IMR-90 (cell line): ENCODE measurements at regions not wholly inside any gene's neighbourhood (a gene's known extent, or its start where the extent isn't known, plus 50 kb on each side); places are given as distances from the start of the nearest gene placed in this dataset.

Experiments used
- ATAC-seq: fragments of 200-7000 bp; cut with Tn5 transposase; 2 replicates; pipeline ENCODE4 v1.9.1; 2020; ENCODE audit warnings: low read depth, mild to moderate bottlenecking, moderate library complexity
- BruUV-seq: library from RNA; stranded (reverse); fragments of 400-500 nt; replicated peaks from 2 replicates; lab custom pipeline; 2021; lab: Mats Ljungman, UMichigan
- CTCF ChIA-PET: fragments of 300-600 bp; formaldehyde crosslinking; extraction: SDS; loops from one replicate; lab custom pipeline; 2021; ENCODE audit warnings: antibody characterized with exemption; lab: Yijun Ruan, JAX
- POLR2A ChIA-PET: fragments of 300-600 bp; sonication (Branson Sonifier 250); formaldehyde crosslinking; loops from one replicate; lab custom pipeline; 2022; ENCODE audit warnings: antibody characterized with exemption; ENCODE audit not compliant: unreplicated experiment; lab: Charles Lee
- DNase-seq: peaks from one replicate; pipeline ENCODE4 v3.0.0; 2013
- H2AFZ ChIP-seq: replicated peaks from 2 replicates; pipeline ENCODE3; 2013; ENCODE audit warnings: low read length, mild to moderate bottlenecking; ENCODE audit not compliant: poor library complexity
- H2AK5ac ChIP-seq: 2 replicates; pipeline ENCODE4 v1.6.1; 2013; ENCODE audit warnings: low read depth, low read length, inconsistent platforms
- H2AK9ac ChIP-seq: replicated peaks from 2 replicates; pipeline ENCODE3; 2013; ENCODE audit warnings: mild to moderate bottlenecking, low read depth, low read length, moderate library complexity; ENCODE audit not compliant: poor library complexity
- H2BK120ac ChIP-seq: 2 replicates; pipeline ENCODE4 v1.6.1; 2013; ENCODE audit warnings: low read depth, low read length, inconsistent platforms
- H2BK15ac ChIP-seq: 3 replicates; pipeline ENCODE4 v1.6.1; 2013; ENCODE audit warnings: low read depth, low read length, inconsistent platforms
- H2BK20ac ChIP-seq: 2 replicates; pipeline ENCODE4 v1.6.1; 2013; ENCODE audit warnings: low read depth, mild to moderate bottlenecking, inconsistent platforms, low read length, moderate library complexity
- H2BK5ac ChIP-seq: 2 replicates; pipeline ENCODE4 v1.6.1; 2013; ENCODE audit warnings: mild to moderate bottlenecking, low read depth, low read length, inconsistent platforms; ENCODE audit not compliant: poor library complexity, severe bottlenecking
- H3K14ac ChIP-seq: replicated peaks from 2 replicates; pipeline ENCODE4 v1.6.1; 2013; ENCODE audit warnings: low read depth, low read length, inconsistent platforms
- H3K18ac ChIP-seq: 2 replicates; pipeline ENCODE4 v1.6.1; 2013; ENCODE audit warnings: low read depth, low read length, control low read depth
- H3K23ac ChIP-seq: 2 replicates; pipeline ENCODE4 v1.6.1; 2013; ENCODE audit warnings: low read depth, low read length, inconsistent platforms
- H3K27ac ChIP-seq: 2 replicates; pipeline ENCODE4 v1.5.1; 2013; ENCODE audit warnings: mild to moderate bottlenecking, control low read depth, low read length; ENCODE audit not compliant: insufficient read depth
- H3K27me3 ChIP-seq: 2 replicates; pipeline ENCODE4 v1.6.1; 2013; ENCODE audit warnings: low read length; ENCODE audit not compliant: control insufficient read depth, insufficient read depth
- H3K36me3 ChIP-seq: 2 replicates; pipeline ENCODE4 v1.6.1; 2013; ENCODE audit warnings: low read length, mixed read lengths; ENCODE audit not compliant: control insufficient read depth, insufficient read depth
- H3K4ac ChIP-seq: 2 replicates; pipeline ENCODE4 v1.6.1; 2013; ENCODE audit warnings: low read depth, low read length, inconsistent platforms
- H3K4me1 ChIP-seq: 2 replicates; pipeline ENCODE4 v1.6.1; 2013; ENCODE audit warnings: low read length, mixed read lengths; ENCODE audit not compliant: control insufficient read depth, insufficient read depth
- H3K4me2 ChIP-seq: 2 replicates; pipeline ENCODE4 v1.6.1; 2013; ENCODE audit warnings: low read depth, mild to moderate bottlenecking, control low read depth, low read length, moderate library complexity
- H3K4me3 ChIP-seq: 2 replicates; pipeline ENCODE4 v1.5.1; 2013; ENCODE audit warnings: low read depth, mild to moderate bottlenecking, control low read depth, low read length, moderate library complexity; ENCODE audit not compliant: insufficient read depth
- H3K56ac ChIP-seq: 2 replicates; pipeline ENCODE4 v1.6.1; 2013; ENCODE audit warnings: low read length, inconsistent platforms; ENCODE audit not compliant: insufficient read depth; ENCODE audit errors: extremely low read depth
- H3K79me1 ChIP-seq, 2 experiments: 2 replicates each; pipeline ENCODE4 v1.6.1; 2013; ENCODE audit warnings: low read length in 2 of 2, inconsistent platforms in 1 of 2, low read depth in 1 of 2
- H3K9ac ChIP-seq: 2 replicates; pipeline ENCODE4 v1.6.1; 2013; ENCODE audit warnings: low read depth, low read length, control low read depth
- H3K9me1 ChIP-seq: 2 replicates; pipeline ENCODE4 v1.6.1; 2013; ENCODE audit warnings: low read length, inconsistent platforms; ENCODE audit not compliant: insufficient read depth
- H3K9me3 ChIP-seq: 2 replicates; pipeline ENCODE4 v1.6.1; 2013; ENCODE audit warnings: low read length; ENCODE audit not compliant: control insufficient read depth, insufficient read depth
- H4K20me1 ChIP-seq: 2 replicates; pipeline ENCODE4 v1.6.1; 2013; ENCODE audit warnings: low read length, inconsistent platforms; ENCODE audit not compliant: insufficient read depth
- H4K5ac ChIP-seq: 2 replicates; pipeline ENCODE4 v1.6.1; 2013; ENCODE audit warnings: mild to moderate bottlenecking, low read depth, low read length, control low read depth
- H4K8ac ChIP-seq, 2 experiments: 2 replicates each; pipeline ENCODE4 v1.6.1; 2013; ENCODE audit warnings: low read depth in 2 of 2, low read length in 2 of 2, control low read depth in 1 of 2, inconsistent platforms in 1 of 2
- H4K91ac ChIP-seq: 2 replicates; pipeline ENCODE4 v1.6.1; 2013; ENCODE audit warnings: low read depth, low read length, inconsistent platforms; ENCODE audit not compliant: insufficient read depth
- CTCF ChIP-seq: conservative IDR thresholded peaks from 2 replicates; pipeline ENCODE4 v1.5.1; 2012; ENCODE audit warnings: mild to moderate bottlenecking, low read depth, low read length, improper control_type of control experiment
- MAFK ChIP-seq: IDR thresholded peaks from 2 replicates; pipeline ENCODE4 v1.6.1; 2012; ENCODE audit warnings: low read depth, low read length, improper control_type of control experiment
- SMC3 ChIP-seq: fragments of 150-350 bp; IDR thresholded peaks from 2 replicates; pipeline ENCODE4 v1.6.1; 2016; ENCODE audit warnings: low read depth, mild to moderate bottlenecking, antibody characterized with exemption, low read length, moderate library complexity
- WGBS, 2 experiments: methylation state at CpG; one replicate each; pipeline versions ENCODE4 v1.1.5 to v1.1.7; 2013; ENCODE audit warnings: missing lambda C conversion rate in 2 of 2; ENCODE audit not compliant: insufficient read length in 1 of 2; ENCODE audit errors: extremely low coverage in 2 of 2; 5-methylcytosine and 5-hydroxymethylcytosine counted together
- dilution Hi-C: fragments of 300-500 bp; cut with HindIII; formaldehyde crosslinking; loops from one replicate; pipeline ENCODE4 v1.14.3; 2018; ENCODE audit warnings: low sequenced_read_pairs; ENCODE audit not compliant: unreplicated experiment
- in situ Hi-C: fragments of 300-500 bp; cut with MboI; formaldehyde crosslinking; loops from 3 replicates; pipeline ENCODE4 v1.14.3; 2019; ENCODE audit warnings: low sequenced_read_pairs, inconsistent platforms, mixed read lengths
- intact Hi-C: fragments of 100-400 bp; cut with micrococcal nuclease; formaldehyde crosslinking; loops from 2 replicates; pipeline ENCODE4 v1.10.0; 2022

- Histone ChIP-seq H3K27ac (no peak overlapping the region), H2BK5ac (no peak overlapping the region), H3K23ac (no peak overlapping the region), H3K18ac (no peak overlapping the region), H3K9ac (no peak overlapping the region), H3K4me3 (no peak overlapping the region), H3K9me1 (no peaks in the 10 kb centered on the region), H4K91ac (no peak overlapping the region), H3K14ac (no peak overlapping the region), H3K4me1 (no peaks in the 10 kb centered on the region), H2AFZ (no peak overlapping the region), H2BK20ac (no peak overlapping the region), H3K4ac (no peak overlapping the region), H3K56ac (no peak overlapping the region), H2AK5ac (no peak overlapping the region), H2AK9ac (no peak overlapping the region), H2BK15ac (no peak overlapping the region), H3K27me3 (no peaks in the 10 kb centered on the region), H3K9me3 (peaks cover 6% of the 10 kb centered on the region; the same call in 1 of the 2 replicates), H3K36me3 (no peaks in the 10 kb centered on the region), H4K8ac (no peak overlapping the region), H3K4me2 (no peak overlapping the region), H4K5ac (no peak overlapping the region), H3K79me1 (no peaks in the 10 kb centered on the region), H4K20me1 (no peaks in the 10 kb centered on the region), H2BK120ac (no peak overlapping the region)
- CTCF ChIA-PET: no interaction called here
- POLR2A ChIA-PET: no interaction called here
- no peak for ATAC-seq
- no CpG with 5 or more reads among the region's 3 CpGs for WGBS, 2 experiments
- in situ Hi-C loops (no loop called here), dilution Hi-C loops (no loop called here), intact Hi-C loops (no loop called here)
- no peak for TF ChIP-seq SMC3
- no peak for TF ChIP-seq MAFK
- no peak for TF ChIP-seq CTCF
- BruUV-seq: no TSS peak
- no peak for DNase-seq
Observed at GRCh38 chr16:9645911-9646310, 536.3 kb downstream of the GRIN2A start.
